ENCODE measurements at regions not wholly inside any gene's neighbourhood (a gene's known extent, or its start where the extent isn't known, plus 50 kb on each side); places are given as distances from the start of the nearest gene placed in this dataset.

DNA sequence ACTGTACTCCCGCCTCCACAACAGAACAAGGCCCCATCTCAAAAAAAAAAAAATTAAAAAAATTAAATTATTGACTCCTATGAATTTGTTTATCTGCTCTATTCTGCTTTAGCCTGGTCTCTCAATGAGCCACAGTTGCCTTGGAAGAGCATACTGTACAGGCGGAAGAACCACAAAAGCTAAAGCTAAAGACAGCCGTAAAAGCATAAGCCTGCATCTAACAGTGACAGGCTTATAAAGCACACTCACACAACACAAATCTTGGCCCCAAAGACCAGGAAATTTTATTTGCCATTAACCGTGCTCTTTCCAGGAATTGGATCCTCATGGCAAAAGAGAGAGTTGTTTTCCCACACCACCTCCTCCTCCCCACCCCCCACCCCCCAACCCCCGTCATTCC is 53.5 kb upstream of the KLF3 start:
- TF ChIP-seq, protein P1, sequence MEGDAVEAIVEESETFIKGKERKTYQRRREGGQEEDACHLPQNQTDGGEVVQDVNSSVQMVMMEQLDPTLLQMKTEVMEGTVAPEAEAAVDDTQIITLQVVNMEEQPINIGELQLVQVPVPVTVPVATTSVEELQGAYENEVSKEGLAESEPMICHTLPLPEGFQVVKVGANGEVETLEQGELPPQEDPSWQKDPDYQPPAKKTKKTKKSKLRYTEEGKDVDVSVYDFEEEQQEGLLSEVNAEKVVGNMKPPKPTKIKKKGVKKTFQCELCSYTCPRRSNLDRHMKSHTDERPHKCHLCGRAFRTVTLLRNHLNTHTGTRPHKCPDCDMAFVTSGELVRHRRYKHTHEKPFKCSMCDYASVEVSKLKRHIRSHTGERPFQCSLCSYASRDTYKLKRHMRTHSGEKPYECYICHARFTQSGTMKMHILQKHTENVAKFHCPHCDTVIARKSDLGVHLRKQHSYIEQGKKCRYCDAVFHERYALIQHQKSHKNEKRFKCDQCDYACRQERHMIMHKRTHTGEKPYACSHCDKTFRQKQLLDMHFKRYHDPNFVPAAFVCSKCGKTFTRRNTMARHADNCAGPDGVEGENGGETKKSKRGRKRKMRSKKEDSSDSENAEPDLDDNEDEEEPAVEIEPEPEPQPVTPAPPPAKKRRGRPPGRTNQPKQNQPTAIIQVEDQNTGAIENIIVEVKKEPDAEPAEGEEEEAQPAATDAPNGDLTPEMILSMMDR (conservative IDR thresholded peaks at IDR 0.05 in 1 of 2, IDR thresholded peaks at IDR 0.05 in 1 of 2; ENCODE audit: extremely low read depth in 1 of 2, insufficient read depth in 1 of 2, low read depth in 1 of 2, low read length in 2 of 2), result no peak
- TF ChIP-seq EZH2 (IDR thresholded peaks at IDR 0.05; ENCODE audit: borderline replicate concordance, low read length), result no peak
